ENCODE measurements at regions not wholly inside any gene's neighbourhood (a gene's known extent, or its start where the extent isn't known, plus 50 kb on each side); places are given as distances from the start of the nearest gene placed in this dataset.

GRCh38 chr10:111598433-111599059, 521.7 kb downstream of the ADRA2A start:
- Histone ChIP-seq H2AFZ (ENCODE audit: low read length) (no peak overlapping the region), H3K4me2 (ENCODE audit: low read depth, low read length, poor library complexity, severe bottlenecking) (no peak overlapping the region), H3K4me3 (ENCODE audit: low read length, poor library complexity, severe bottlenecking) (no peak overlapping the region), H4K20me1 (ENCODE audit: insufficient read depth, low read length, poor library complexity, severe bottlenecking) (no peaks in the 10 kb centered on the region), H3K27me3 (ENCODE audit: insufficient read depth, low read length, poor library complexity, severe bottlenecking) (no peaks in the 10 kb centered on the region), H3K36me3 (ENCODE audit: insufficient read depth, low read length) (no peaks in the 10 kb centered on the region), H3K9ac (ENCODE audit: low read depth, low read length, poor library complexity, severe bottlenecking) (no peak overlapping the region), H3K4me1 (ENCODE audit: insufficient read depth, low read length, poor library complexity, severe bottlenecking) (no peaks in the 10 kb centered on the region), H3K9me3 (ENCODE audit: insufficient read depth, low read depth, low read length) (no peaks in the 10 kb centered on the region), H3K79me2 (ENCODE audit: insufficient read depth, low read length) (no peaks in the 10 kb centered on the region), H3K9me2 (replicated peaks; ENCODE audit: low read depth, low read length) (no peaks in the 10 kb centered on the region), H3F3A (ENCODE audit: low read depth) (no peaks in the 10 kb centered on the region)
- TF ChIP-seq EZH2phosphoT487 (IDR thresholded peaks at IDR 0.05; ENCODE audit: borderline replicate concordance), result no peak
- peak; percentile 85 for TF ChIP-seq CTCF (conservative IDR thresholded peaks at IDR 0.05; ENCODE audit: low read length)

GRCh38 chr10:111599943-111600342, 523.1 kb downstream of the ADRA2A start:
- TF ChIP-seq CTCF (conservative IDR thresholded peaks at IDR 0.05; ENCODE audit: low read length) (no peak), EZH2phosphoT487 (IDR thresholded peaks at IDR 0.05; ENCODE audit: borderline replicate concordance) (no peak)
- Histone ChIP-seq H3K4me3 (ENCODE audit: low read length, poor library complexity, severe bottlenecking) (no peak overlapping the region), H2AFZ (ENCODE audit: low read length) (no peak overlapping the region), H3K9me2 (replicated peaks; ENCODE audit: low read depth, low read length) (no peaks in the 10 kb centered on the region), H3K27me3 (ENCODE audit: insufficient read depth, low read length, poor library complexity, severe bottlenecking) (no peaks in the 10 kb centered on the region), H3K36me3 (ENCODE audit: insufficient read depth, low read length) (no peaks in the 10 kb centered on the region), H3K79me2 (ENCODE audit: insufficient read depth, low read length) (no peaks in the 10 kb centered on the region), H3F3A (ENCODE audit: low read depth) (no peaks in the 10 kb centered on the region), H3K9ac (ENCODE audit: low read depth, low read length, poor library complexity, severe bottlenecking) (no peak overlapping the region), H4K20me1 (ENCODE audit: insufficient read depth, low read length, poor library complexity, severe bottlenecking) (no peaks in the 10 kb centered on the region), H3K4me1 (ENCODE audit: insufficient read depth, low read length, poor library complexity, severe bottlenecking) (no peaks in the 10 kb centered on the region), H3K9me3 (ENCODE audit: insufficient read depth, low read depth, low read length) (no peaks in the 10 kb centered on the region), H3K4me2 (ENCODE audit: low read depth, low read length, poor library complexity, severe bottlenecking) (no peak overlapping the region)

GRCh38 chr10:111600772-111601171, 523.9 kb downstream of the ADRA2A start:
- Histone ChIP-seq H3K4me3 (ENCODE audit: low read length, poor library complexity, severe bottlenecking) (no peak overlapping the region), H3K4me1 (ENCODE audit: insufficient read depth, low read length, poor library complexity, severe bottlenecking) (no peaks in the 10 kb centered on the region), H3K9ac (ENCODE audit: low read depth, low read length, poor library complexity, severe bottlenecking) (no peak overlapping the region), H3K36me3 (ENCODE audit: insufficient read depth, low read length) (no peaks in the 10 kb centered on the region), H4K20me1 (ENCODE audit: insufficient read depth, low read length, poor library complexity, severe bottlenecking) (no peaks in the 10 kb centered on the region), H3K9me3 (ENCODE audit: insufficient read depth, low read depth, low read length) (no peaks in the 10 kb centered on the region), H3K79me2 (ENCODE audit: insufficient read depth, low read length) (no peaks in the 10 kb centered on the region), H3K27me3 (ENCODE audit: insufficient read depth, low read length, poor library complexity, severe bottlenecking) (no peaks in the 10 kb centered on the region), H2AFZ (ENCODE audit: low read length) (no peak overlapping the region), H3K4me2 (ENCODE audit: low read depth, low read length, poor library complexity, severe bottlenecking) (no peak overlapping the region), H3F3A (ENCODE audit: low read depth) (no peaks in the 10 kb centered on the region), H3K9me2 (replicated peaks; ENCODE audit: low read depth, low read length) (no peaks in the 10 kb centered on the region)
- TF ChIP-seq EZH2phosphoT487 (IDR thresholded peaks at IDR 0.05; ENCODE audit: borderline replicate concordance), result no peak
- TF ChIP-seq CTCF (conservative IDR thresholded peaks at IDR 0.05; ENCODE audit: low read length), result no peak

Data from Loucy (cell line).